Activated B cell treated with CpG ODN at 0.5 μM for 24 hours (primary cell): ENCODE measurements at regions not wholly inside any gene's neighbourhood (a gene's known extent, or its start where the extent isn't known, plus 50 kb on each side); places are given as distances from the start of the nearest gene placed in this dataset.

Experiments used
- ATAC-seq: fragments of 200-7000 bp; cut with Tn5 transposase; one replicate; pipeline ENCODE4 v1.10.0; 2021; ENCODE audit warnings: low read depth, mild to moderate bottlenecking, moderate library complexity
- CTCF ChIA-PET: fragments of 350-600 bp; sonication (Branson Sonifier 250); formaldehyde crosslinking; loops from one replicate; lab custom pipeline; 2021; ENCODE audit warnings: antibody characterized with exemption; lab: Charles Lee
- POLR2A ChIA-PET: fragments of 350-600 bp; sonication (Branson Sonifier 250); formaldehyde crosslinking; loops from one replicate; lab custom pipeline; 2021; ENCODE audit warnings: antibody characterized with exemption; lab: Charles Lee
- DNase-seq: peaks from one replicate; pipeline ENCODE4 v3.0.0; 2022
- H3K27ac Mint-ChIP-seq: one replicate; pipeline ENCODE4 v1.8.0; 2020; ENCODE audit warnings: mixed read lengths
- H3K27me3 Mint-ChIP-seq: one replicate; pipeline ENCODE4 v1.8.0; 2021; ENCODE audit warnings: mixed read lengths
- H3K36me3 Mint-ChIP-seq: one replicate; pipeline ENCODE4 v1.8.0; 2021; ENCODE audit warnings: low read depth, mixed read lengths
- H3K4me1 Mint-ChIP-seq: one replicate; pipeline ENCODE4 v1.8.0; 2021; ENCODE audit warnings: mixed read lengths
- H3K4me3 Mint-ChIP-seq: one replicate; pipeline ENCODE4 v1.8.0; 2020; ENCODE audit warnings: mild to moderate bottlenecking, mixed read lengths
- H3K9me3 Mint-ChIP-seq: one replicate; pipeline ENCODE4 v1.8.0; 2020; ENCODE audit warnings: mixed read lengths
- intact Hi-C: fragments of 100-400 bp; cut with micrococcal nuclease; formaldehyde crosslinking; loops from one replicate; pipeline ENCODE4 v1.15.1; 2024
- TF ChIP-seq, protein P1 (sequence below): fragments of 200-600 bp; IDR thresholded peaks from one replicate; pipeline ENCODE4 v1.8.0; 2022; ENCODE audit warnings: antibody characterized with exemption, mild to moderate bottlenecking

GRCh38 chr6:9439621-9440330 is 975.1 kb downstream of the TFAP2A start:
- no peak for DNase-seq
- intact Hi-C loops, result no loop called here
- Mint-ChIP-seq H3K4me3 (no peak overlapping the region), H3K27ac (no peak overlapping the region), H3K27me3 (no peaks in the 10 kb centered on the region), H3K4me1 (no peaks in the 10 kb centered on the region), H3K36me3 (no peaks in the 10 kb centered on the region), H3K9me3 (peaks cover 8% of the 10 kb centered on the region)
- ChIA-PET CTCF (no interaction called here), POLR2A (no interaction called here)
- no peak for ATAC-seq
- TF ChIP-seq, protein P1, sequence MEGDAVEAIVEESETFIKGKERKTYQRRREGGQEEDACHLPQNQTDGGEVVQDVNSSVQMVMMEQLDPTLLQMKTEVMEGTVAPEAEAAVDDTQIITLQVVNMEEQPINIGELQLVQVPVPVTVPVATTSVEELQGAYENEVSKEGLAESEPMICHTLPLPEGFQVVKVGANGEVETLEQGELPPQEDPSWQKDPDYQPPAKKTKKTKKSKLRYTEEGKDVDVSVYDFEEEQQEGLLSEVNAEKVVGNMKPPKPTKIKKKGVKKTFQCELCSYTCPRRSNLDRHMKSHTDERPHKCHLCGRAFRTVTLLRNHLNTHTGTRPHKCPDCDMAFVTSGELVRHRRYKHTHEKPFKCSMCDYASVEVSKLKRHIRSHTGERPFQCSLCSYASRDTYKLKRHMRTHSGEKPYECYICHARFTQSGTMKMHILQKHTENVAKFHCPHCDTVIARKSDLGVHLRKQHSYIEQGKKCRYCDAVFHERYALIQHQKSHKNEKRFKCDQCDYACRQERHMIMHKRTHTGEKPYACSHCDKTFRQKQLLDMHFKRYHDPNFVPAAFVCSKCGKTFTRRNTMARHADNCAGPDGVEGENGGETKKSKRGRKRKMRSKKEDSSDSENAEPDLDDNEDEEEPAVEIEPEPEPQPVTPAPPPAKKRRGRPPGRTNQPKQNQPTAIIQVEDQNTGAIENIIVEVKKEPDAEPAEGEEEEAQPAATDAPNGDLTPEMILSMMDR, result no peak

- TF ChIP-seq, protein P1, result no peak
- Mint-ChIP-seq H3K27me3 (no peaks in the 10 kb centered on the region), H3K4me3 (no peak overlapping the region), H3K4me1 (no peaks in the 10 kb centered on the region), H3K27ac (no peak overlapping the region), H3K9me3 (peaks cover 3% of the 10 kb centered on the region), H3K36me3 (no peaks in the 10 kb centered on the region)
- DNase-seq (no peak), ATAC-seq (no peak)
- POLR2A ChIA-PET, result no interaction called here
- CTCF ChIA-PET, result no interaction called here
- intact Hi-C loops, result no loop called here
Measured at GRCh38 chr6:9437836-9438235, 977.0 kb downstream of the TFAP2A start.

DNA sequence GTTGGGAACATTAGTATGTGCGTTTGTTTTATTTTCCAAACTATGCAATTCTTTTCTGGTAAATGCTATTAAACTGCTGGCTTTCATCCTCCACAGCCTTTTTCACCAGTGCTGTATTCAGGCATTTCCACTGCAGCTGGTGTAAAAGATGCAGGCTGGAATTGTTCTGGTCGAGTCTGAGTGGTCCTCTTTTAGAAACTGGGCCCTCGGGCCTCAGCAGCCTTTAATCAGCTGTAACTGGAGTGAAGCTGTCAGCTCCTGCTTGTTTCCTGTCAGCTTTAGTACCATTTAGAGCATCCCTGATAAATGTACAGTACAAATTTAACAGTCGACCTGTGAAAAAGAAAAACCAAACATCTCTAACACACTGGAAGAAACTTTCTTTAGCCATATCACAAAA is 979.6 kb downstream of the TFAP2A start:
- no peak for ATAC-seq
- H3K9me3 Mint-ChIP-seq, result peaks cover 9% of the 10 kb centered on the region
- intact Hi-C loops, result no loop called here
- ChIA-PET CTCF (no interaction called here), POLR2A (no interaction called here)
- TF ChIP-seq, protein P1, result no peak
- no peaks in the 10 kb centered on the region for H3K4me1 Mint-ChIP-seq
- H3K27me3 Mint-ChIP-seq, result no peaks in the 10 kb centered on the region
- H3K4me3 Mint-ChIP-seq, result no peak overlapping the region
- no peak overlapping the region for H3K27ac Mint-ChIP-seq
- no peak for DNase-seq
- H3K36me3 Mint-ChIP-seq, result no peaks in the 10 kb centered on the region

GRCh38 chr6:9431945-9432344 is 982.9 kb downstream of the TFAP2A start:
- no peak overlapping the region for H3K4me3 Mint-ChIP-seq
- DNase-seq, result no peak
- peaks cover 11% of the 10 kb centered on the region for H3K9me3 Mint-ChIP-seq
- H3K27me3 Mint-ChIP-seq, result no peaks in the 10 kb centered on the region
- no peaks in the 10 kb centered on the region for H3K4me1 Mint-ChIP-seq
- H3K36me3 Mint-ChIP-seq, result no peaks in the 10 kb centered on the region
- no peak for ATAC-seq
- ChIA-PET CTCF (no interaction called here), POLR2A (no interaction called here)
- TF ChIP-seq, protein P1, result no peak
- no peak overlapping the region for H3K27ac Mint-ChIP-seq
- intact Hi-C loops, result no loop called here

DNA sequence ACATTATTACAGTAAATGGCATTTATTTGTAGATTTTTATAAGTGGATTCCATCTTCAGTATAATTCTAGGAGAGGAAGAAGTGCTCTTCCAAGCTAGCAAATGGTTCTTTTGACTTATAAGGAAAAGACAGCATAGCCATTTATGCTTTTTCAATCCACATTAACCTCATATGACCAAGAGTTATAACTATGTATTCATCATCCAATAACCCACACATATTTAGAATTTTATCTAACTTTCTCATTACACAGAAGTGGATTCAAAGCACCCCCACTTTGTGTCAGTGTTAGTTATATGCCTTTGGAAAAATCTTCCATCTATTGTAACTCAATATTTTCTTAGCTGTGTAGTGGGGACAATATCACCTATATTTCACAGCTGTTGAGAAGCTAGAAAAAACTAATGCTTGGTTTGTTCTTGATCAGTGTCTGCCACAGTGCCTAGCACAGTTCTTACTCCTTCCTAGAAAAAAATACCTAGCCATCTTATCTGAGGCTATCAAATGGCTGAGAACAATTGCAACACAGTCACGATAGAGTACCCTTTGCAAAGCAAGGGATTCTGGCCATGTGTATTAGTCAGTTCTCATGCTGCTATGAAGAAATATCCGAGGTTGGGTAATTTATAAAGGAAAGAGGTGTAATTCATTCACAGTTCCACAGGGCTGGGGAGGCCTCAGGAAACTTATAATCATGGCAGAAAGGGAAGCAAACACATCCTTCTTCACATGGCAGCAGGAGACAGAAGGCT is 986.3 kb downstream of the TFAP2A start:
- H3K9me3 Mint-ChIP-seq, result peaks cover 17% of the 10 kb centered on the region
- no peak overlapping the region for H3K4me3 Mint-ChIP-seq
- H3K27ac Mint-ChIP-seq, result no peak overlapping the region
- ChIA-PET POLR2A (no interaction called here), CTCF (no interaction called here)
- ATAC-seq (no peak), DNase-seq (no peak)
- H3K4me1 Mint-ChIP-seq, result no peaks in the 10 kb centered on the region
- no peaks in the 10 kb centered on the region for H3K27me3 Mint-ChIP-seq
- intact Hi-C loops, result no loop called here
- TF ChIP-seq, protein P1, result no peak
- no peaks in the 10 kb centered on the region for H3K36me3 Mint-ChIP-seq
